ENCODE measurements at regions not wholly inside any gene's neighbourhood (a gene's known extent, or its start where the extent isn't known, plus 50 kb on each side); places are given as distances from the start of the nearest gene placed in this dataset.

- TF ChIP-seq CTCF (IDR thresholded peaks at IDR 0.05) (no peak), NFIC (IDR thresholded peaks at IDR 0.05; ENCODE audit: borderline replicate concordance) (no peak), POLR2AphosphoS5 (IDR thresholded peaks at IDR 0.05; ENCODE audit: low read depth, low read length) (no peak), MXI1 (IDR thresholded peaks at IDR 0.05; ENCODE audit: low read depth, low read length) (no peak), GABPA (IDR thresholded peaks at IDR 0.05; ENCODE audit: low read depth) (no peak), YY1 (IDR thresholded peaks at IDR 0.05; ENCODE audit: low read depth) (no peak), CHD2 (IDR thresholded peaks at IDR 0.05; ENCODE audit: low read length, partially characterized antibody) (no peak), RFX5 (IDR thresholded peaks at IDR 0.05; ENCODE audit: low read length) (no peak), EP300 (IDR thresholded peaks at IDR 0.05; ENCODE audit: borderline replicate concordance in 1 of 2, low read depth in 1 of 2, low read length in 1 of 2) (peak in 1 of 2 experiments; percentile 51; a peak in 1 of 4 replicates), TCF12 (IDR thresholded peaks at IDR 0.05) (peak; percentile 40; the same call in 1 of the 2 replicates)
Measured at GRCh38 chrX:30039768-30040167, 175.6 kb upstream of the MAGEB2 start.

Measured in SK-N-SH (cell line).